Stomach (tissue), 8 donors: ENCODE measurements at regions not wholly inside any gene's neighbourhood (a gene's known extent, or its start where the extent isn't known, plus 50 kb on each side); places are given as distances from the start of the nearest gene placed in this dataset.

Source experiments
- DNase-seq, 2 donors: peaks; one replicate each; pipeline versions ENCODE4 v3.0.0 to v3.0.0-alpha.2; 2013 to 2019
- H3K27ac ChIP-seq, 5 donors: fragments of 200-600 bp in 4 of 5; sonication (generic) in 4 of 5; one replicate each; pipeline ENCODE4 v1.5.1; 2013 to 2019; ENCODE audit warnings: mild to moderate bottlenecking in 1 of 5, moderate library complexity in 1 of 5
- H3K27me3 ChIP-seq, 3 donors: fragments of 200-600 bp; sonication (generic); one replicate each; pipeline ENCODE4 v1.5.1; 2017 to 2019; ENCODE audit warnings: mixed run types in 1 of 3
- H3K36me3 ChIP-seq, 4 donors: fragments of 200-600 bp; sonication (generic); 1 replicate in 3 of 4; 2 replicates in 1 of 4; pipeline ENCODE4 v1.5.1; 2016 to 2019
- H3K4me1 ChIP-seq, 4 donors: fragments of 200-600 bp; sonication (generic); one replicate each; pipeline ENCODE4 v1.5.1; 2016 to 2019
- H3K4me3 ChIP-seq, 4 donors: fragments of 200-600 bp; sonication (generic) in 3 of 4; one replicate each; pipeline ENCODE4 v1.5.1; 2016 to 2019; ENCODE audit warnings: mild to moderate bottlenecking in 1 of 4
- H3K9me3 ChIP-seq, 4 donors: fragments of 200-600 bp; sonication (generic); one replicate each; pipeline ENCODE4 v1.5.1; 2016 to 2019
- CTCF ChIP-seq, 7 experiments: fragments of 450-650 bp in 4 of 7; fragments of 200-600 bp in 3 of 7; sonication (generic) in 3 of 7; IDR thresholded peaks; one replicate each; pipeline ENCODE4 v1.5.1; 2016 to 2019; ENCODE audit warnings: antibody characterized with exemption in 7 of 7, control low read depth in 2 of 7, mild to moderate bottlenecking in 1 of 7
- EP300 ChIP-seq: sonication (generic); formaldehyde crosslinking; IDR thresholded peaks from one replicate; pipeline ENCODE4 v1.6.1; 2017; ENCODE audit warnings: antibody characterized with exemption
- POLR2A ChIP-seq, 4 donors: fragments of 450-650 bp; IDR thresholded peaks; one replicate each; pipeline ENCODE4 v1.6.1; 2016; ENCODE audit warnings: antibody characterized with exemption in 4 of 4, control low read depth in 2 of 4, mild to moderate bottlenecking in 1 of 4, moderate library complexity in 1 of 4
- POLR2AphosphoS5 ChIP-seq, 3 donors: sonication (generic); formaldehyde crosslinking; IDR thresholded peaks; one replicate each; pipeline ENCODE4 v1.6.1; 2016; ENCODE audit warnings: antibody characterized with exemption in 3 of 3
- WGBS, 5 donors: extraction: QIAGEN DNeasy Blood & Tissue Kit in 3 of 5; methylation state at CpG; one replicate each; pipeline versions ENCODE4 v1.1.5 to v1.1.7; 2013 to 2018; 5-methylcytosine and 5-hydroxymethylcytosine counted together
- intact Hi-C: fragments of 100-400 bp; cut with DNase I; formaldehyde crosslinking; loops from one replicate; pipeline ENCODE4 v1.15.1; 2023; ENCODE audit warnings: low total_unique reads
- donor health status: healthy with polysubstance abuse.
- donor health status: Bipolar disorder and iron deficiency.
- donor health status: healthy.

GRCh38 chr6:2517401-2517800 lies 233.3 kb downstream of the MYLK4 start:
- H3K4me1 ChIP-seq: peaks cover 0 to 18% (median 0%) of the 10 kb centered on the region in 4 donors
- DNase-seq: no peak
- H3K36me3 ChIP-seq: no peaks in the 10 kb centered on the region
- TF ChIP-seq EP300: no peak
- TF ChIP-seq CTCF (IDR thresholded peaks at IDR 0.05): no peak
- H3K9me3 ChIP-seq: peaks cover 8 to 14% (median 11%) of the 10 kb centered on the region in 4 donors
- no peak overlapping the region for H3K4me3 ChIP-seq
- H3K27ac ChIP-seq: no peak overlapping the region
- intact Hi-C loops: no loop called here
- 80 to 89% (median 81%) methylated on average over 3 of the region's 3 CpGs for WGBS, 5 donors
- no peaks in the 10 kb centered on the region for H3K27me3 ChIP-seq

GRCh38 chr6:2516059-2516458 lies 234.7 kb downstream of the MYLK4 start:
- Histone ChIP-seq H3K27me3 (no peaks in the 10 kb centered on the region), H3K9me3 (peaks cover 8 to 14% (median 11%) of the 10 kb centered on the region in 4 donors), H3K27ac (peak overlapping the region in 4 of 5 donors; percentile 36 to 76 (median 60)), H3K36me3 (no peaks in the 10 kb centered on the region), H3K4me3 (no peak overlapping the region), H3K4me1 (peaks cover 0 to 18% (median 0%) of the 10 kb centered on the region in 4 donors)
- TF ChIP-seq POLR2AphosphoS5 (IDR thresholded peaks at IDR 0.05) (no peak), POLR2A (IDR thresholded peaks at IDR 0.05) (no peak), EP300 (no peak), CTCF (IDR thresholded peaks at IDR 0.05) (no peak)
- intact Hi-C loops: no loop called here
- DNase-seq: no peak
- 42 to 71% (median 62%) methylated on average over 6 of the region's 6 CpGs for WGBS, 5 donors

DNA sequence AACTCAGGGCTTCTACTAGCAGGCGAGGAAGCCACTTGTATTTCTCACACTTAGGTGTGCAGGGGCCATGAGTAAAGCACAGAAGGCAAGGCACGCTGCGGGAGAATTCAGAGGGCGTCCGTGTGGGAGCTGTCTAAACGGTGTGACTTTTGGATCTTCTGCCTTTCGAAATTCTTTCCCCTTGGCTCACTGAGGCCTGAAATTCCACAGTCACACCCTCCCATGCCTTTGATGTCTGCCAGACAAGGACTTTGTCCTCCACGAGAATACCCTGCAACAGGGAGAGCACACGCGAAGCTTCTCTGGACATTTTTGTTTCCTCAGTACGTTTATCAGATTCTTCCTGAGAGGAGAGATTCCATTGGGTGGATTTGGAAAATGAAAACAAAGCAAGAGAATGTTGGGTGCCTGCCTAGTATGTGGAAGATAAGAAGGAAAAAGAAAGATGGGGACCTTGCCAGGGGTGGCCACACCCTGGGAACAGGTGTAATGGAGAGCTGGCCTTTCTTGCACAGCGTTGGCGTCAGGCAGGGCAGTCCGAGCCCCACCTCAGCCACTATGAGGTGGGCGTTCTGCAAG lies 235.7 kb downstream of the MYLK4 start:
- Histone ChIP-seq H3K27me3 (peaks cover 0 to 5% (median 0%) of the 10 kb centered on the region in 3 donors), H3K36me3 (no peaks in the 10 kb centered on the region), H3K9me3 (peaks cover 4 to 11% (median 6%) of the 10 kb centered on the region in 4 donors), H3K4me1 (peaks cover 0 to 18% (median 0%) of the 10 kb centered on the region in 4 donors), H3K4me3 (peak overlapping the region in 3 of 4 donors; percentile 5 to 14 (median 14)), H3K27ac (peak overlapping the region; percentile 51 to 83 (median 73))
- intact Hi-C loops: no loop called here
- 28 to 55% (median 42%) methylated on average over 15 of the region's 15 CpGs for WGBS, 5 donors
- peak; percentile 58 to 79 for DNase-seq
- no peak for TF ChIP-seq CTCF (IDR thresholded peaks at IDR 0.05)
- TF ChIP-seq POLR2A (IDR thresholded peaks at IDR 0.05): no peak
- no peak for TF ChIP-seq EP300
- peak in 2 of 3 donors; percentile 63 to 77 for TF ChIP-seq POLR2AphosphoS5 (IDR thresholded peaks at IDR 0.05)

DNA sequence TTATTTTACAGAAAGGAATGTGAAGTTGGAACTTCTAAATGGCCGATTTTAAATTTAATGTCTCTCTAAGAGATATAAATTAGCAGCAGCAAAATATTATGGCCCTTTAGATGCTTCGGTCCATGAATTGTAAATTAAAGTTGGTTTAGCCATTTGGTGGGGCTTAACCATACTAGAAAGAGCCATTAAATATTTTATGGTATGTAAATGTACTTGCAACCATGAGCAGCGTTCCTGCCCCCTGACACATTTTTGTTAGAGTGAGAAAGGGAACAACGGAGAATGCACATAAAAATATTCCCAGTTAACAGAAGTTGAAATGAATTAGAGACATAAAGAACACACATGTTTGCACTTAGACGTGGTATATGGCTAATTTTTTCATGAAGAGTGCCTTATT lies 237.9 kb downstream of the MYLK4 start:
- DNase-seq: no peak
- no peaks in the 10 kb centered on the region for H3K9me3 ChIP-seq
- intact Hi-C loops: no loop called here
- 76 to 90% (median 88%) methylated on average over 5 of the region's 5 CpGs for WGBS, 5 donors
- peaks cover 0 to 25% (median 0%) of the 10 kb centered on the region in 3 donors for H3K27me3 ChIP-seq
- H3K4me3 ChIP-seq: no peak overlapping the region
- H3K27ac ChIP-seq: no peak overlapping the region
- H3K36me3 ChIP-seq: no peaks in the 10 kb centered on the region
- TF ChIP-seq EP300 (no peak), CTCF (IDR thresholded peaks at IDR 0.05) (no peak), POLR2A (IDR thresholded peaks at IDR 0.05) (no peak), POLR2AphosphoS5 (IDR thresholded peaks at IDR 0.05) (no peak)
- peaks cover 0 to 18% (median 0%) of the 10 kb centered on the region in 4 donors for H3K4me1 ChIP-seq
